ENCODE measurements at regions not wholly inside any gene's neighbourhood (a gene's known extent, or its start where the extent isn't known, plus 50 kb on each side); places are given as distances from the start of the nearest gene placed in this dataset.

DNA sequence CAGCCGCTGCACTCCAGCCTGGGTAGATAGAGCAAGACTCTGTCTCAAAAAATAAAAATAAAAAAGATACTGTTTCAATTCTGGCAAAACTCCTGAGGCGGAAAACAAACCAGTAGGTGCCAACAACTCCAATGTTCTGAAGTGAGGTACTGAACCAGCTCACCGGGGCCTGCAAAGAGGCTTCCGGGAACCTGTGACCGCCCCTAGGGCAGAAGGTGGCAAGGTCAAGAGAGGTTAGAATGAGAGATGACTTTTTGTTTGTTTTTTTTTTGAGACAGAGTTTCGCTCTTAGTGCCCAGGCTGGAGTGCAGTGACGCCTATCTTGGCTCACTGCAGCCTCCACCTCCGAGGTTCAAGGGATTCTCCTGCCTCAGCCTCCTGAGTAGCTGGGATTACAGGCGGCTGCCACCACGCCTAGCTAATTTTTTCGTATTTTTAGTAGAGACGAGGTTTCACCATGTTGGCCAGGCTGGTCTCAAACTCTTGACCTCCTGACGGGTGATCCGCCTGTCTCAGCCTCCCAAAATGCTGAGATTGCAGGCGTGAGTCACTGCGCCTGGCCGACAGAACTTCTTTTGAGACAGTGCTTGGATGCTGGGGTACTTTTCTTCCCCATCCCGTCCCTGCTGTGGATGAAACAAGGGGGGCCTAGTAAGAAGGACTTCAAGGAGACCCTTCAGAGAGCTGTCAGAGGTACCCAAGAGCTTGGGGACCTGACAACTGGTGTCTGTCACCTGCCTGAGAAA, 91.9 kb upstream of the SLC25A33 start:
- DNase-seq (ENCODE audit: low read depth) = no peak
- no peak overlapping the region for H3K4me3 ChIP-seq (ENCODE audit: low read depth, low read length)
- TF ChIP-seq, protein P1, sequence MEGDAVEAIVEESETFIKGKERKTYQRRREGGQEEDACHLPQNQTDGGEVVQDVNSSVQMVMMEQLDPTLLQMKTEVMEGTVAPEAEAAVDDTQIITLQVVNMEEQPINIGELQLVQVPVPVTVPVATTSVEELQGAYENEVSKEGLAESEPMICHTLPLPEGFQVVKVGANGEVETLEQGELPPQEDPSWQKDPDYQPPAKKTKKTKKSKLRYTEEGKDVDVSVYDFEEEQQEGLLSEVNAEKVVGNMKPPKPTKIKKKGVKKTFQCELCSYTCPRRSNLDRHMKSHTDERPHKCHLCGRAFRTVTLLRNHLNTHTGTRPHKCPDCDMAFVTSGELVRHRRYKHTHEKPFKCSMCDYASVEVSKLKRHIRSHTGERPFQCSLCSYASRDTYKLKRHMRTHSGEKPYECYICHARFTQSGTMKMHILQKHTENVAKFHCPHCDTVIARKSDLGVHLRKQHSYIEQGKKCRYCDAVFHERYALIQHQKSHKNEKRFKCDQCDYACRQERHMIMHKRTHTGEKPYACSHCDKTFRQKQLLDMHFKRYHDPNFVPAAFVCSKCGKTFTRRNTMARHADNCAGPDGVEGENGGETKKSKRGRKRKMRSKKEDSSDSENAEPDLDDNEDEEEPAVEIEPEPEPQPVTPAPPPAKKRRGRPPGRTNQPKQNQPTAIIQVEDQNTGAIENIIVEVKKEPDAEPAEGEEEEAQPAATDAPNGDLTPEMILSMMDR (IDR thresholded peaks at IDR 0.05; ENCODE audit: low read depth, low read length, missing control alignments) = no peak
- in situ Hi-C loops (cut with HindIII; ENCODE audit: low sequenced_read_pairs) = no loop called here

DNA sequence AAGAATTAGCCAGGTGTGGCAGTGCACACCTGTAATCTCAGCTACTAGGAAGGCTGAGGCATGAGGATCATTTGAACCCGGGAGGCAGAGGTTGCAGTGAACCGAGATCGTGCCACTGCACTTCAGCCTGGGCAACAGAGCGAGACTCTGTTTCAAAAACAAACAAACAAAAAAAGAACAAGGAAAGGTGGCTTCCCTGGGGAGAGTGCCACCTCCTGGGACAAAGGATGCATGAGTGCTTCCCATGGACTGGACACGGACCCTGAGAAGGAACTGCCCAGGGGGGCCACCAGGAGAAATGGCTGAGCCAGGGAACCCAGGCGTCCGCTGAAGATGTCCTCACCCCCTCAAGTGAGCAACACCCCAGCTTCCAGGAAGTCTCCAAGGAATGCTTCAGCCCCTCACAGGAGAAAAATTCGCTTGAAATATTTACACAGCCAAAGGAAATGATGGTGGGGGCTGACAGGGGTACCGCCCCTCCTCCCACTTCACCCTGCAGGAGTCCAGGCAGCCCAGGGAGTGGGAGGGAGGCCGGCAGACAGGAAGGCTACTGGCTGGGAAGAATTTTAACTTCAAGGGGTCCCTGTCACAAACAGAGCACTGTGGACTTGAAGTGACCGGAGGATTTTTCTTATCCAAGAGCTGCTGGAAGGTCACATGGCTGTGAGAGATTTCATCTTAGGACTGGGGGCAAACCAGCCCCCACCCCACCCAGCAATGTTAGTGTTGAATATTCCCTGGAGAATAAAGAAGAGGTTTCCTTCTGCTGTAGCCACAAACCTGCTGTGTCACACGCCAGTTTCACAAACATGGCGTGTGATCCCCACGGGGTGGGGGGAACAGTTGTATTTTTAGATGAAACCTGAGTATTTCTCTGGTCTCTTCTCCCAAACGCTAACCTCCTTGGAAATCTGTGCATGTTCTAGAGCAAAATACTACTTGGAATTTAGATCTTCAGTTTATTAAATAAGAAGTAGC, 90.8 kb upstream of the SLC25A33 start:
- TF ChIP-seq, protein P1 (IDR thresholded peaks at IDR 0.05; ENCODE audit: low read depth, low read length, missing control alignments) = peak; percentile 5
- in situ Hi-C loops (cut with HindIII; ENCODE audit: low sequenced_read_pairs) = no loop called here
- H3K4me3 ChIP-seq (ENCODE audit: low read depth, low read length) = no peak overlapping the region
- DNase-seq (ENCODE audit: low read depth) = no peak

DNA sequence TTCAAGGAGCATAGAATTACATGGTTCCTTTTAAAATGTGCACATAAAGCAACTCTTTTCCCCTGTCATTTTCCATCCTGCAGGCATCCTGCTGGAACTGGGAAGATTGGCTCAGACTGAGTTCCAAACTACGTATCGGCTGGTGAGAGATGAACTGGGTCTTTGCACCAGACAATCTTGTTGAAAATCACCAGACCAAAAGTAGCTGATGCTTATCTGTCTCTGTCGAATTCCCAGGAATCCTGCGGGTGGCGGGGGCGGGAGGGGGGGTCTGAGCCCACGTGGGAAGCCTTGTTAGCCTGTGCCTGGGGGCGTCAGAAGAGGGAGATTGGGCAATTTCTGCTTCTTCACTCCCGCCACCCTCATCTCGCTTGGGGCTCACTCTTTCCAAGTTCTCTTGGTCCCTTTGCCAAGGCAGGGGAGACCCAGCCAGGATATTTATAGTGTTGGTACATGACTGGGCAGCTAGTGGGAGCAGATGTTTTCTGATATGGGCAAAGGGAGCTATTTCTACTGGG, 90.1 kb upstream of the SLC25A33 start:
- TF ChIP-seq, protein P1 (IDR thresholded peaks at IDR 0.05; ENCODE audit: low read depth, low read length, missing control alignments) = no peak
- in situ Hi-C loops (cut with HindIII; ENCODE audit: low sequenced_read_pairs) = no loop called here
- no peak for DNase-seq (ENCODE audit: low read depth)
- H3K4me3 ChIP-seq (ENCODE audit: low read depth, low read length) = no peak overlapping the region

DNA sequence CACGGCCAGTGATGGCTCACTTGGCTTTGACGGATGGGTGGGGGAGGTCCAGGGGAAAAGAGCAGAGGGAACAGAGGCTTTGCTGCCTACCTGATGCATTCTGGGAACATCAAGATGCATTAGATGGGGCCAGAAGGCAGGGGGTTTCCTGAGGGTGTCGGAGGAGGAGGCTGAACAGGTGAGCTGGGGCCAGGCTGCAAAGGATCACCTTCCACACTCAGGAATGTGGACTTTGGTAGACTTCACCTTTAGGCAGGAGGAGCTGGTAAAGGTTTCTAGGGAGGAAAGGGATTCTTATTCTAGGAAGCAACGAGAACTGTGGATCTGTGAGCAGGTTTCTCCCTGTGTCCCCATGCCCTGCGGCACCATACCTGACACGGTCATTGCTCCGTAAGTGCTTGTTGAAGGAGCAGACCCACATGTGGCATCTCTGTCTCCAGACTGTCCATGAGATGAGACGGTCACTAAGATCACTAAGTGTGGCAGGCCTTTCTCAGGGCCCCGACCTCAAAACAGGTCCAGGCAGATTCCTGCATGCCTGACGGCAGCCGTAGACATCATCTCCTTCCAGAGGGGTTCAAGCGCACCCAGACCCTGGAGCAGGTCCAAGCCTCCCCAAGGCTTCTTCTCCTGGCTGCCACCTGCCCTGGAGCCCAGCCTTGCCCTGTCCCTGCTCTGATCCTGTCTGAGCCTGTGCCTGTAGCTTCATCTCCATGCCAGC, 89.1 kb upstream of the SLC25A33 start:
- in situ Hi-C loops (cut with HindIII; ENCODE audit: low sequenced_read_pairs) = no loop called here
- TF ChIP-seq, protein P1 (IDR thresholded peaks at IDR 0.05; ENCODE audit: low read depth, low read length, missing control alignments) = no peak
- DNase-seq (ENCODE audit: low read depth) = no peak
- H3K4me3 ChIP-seq (ENCODE audit: low read depth, low read length) = no peak overlapping the region

DNA sequence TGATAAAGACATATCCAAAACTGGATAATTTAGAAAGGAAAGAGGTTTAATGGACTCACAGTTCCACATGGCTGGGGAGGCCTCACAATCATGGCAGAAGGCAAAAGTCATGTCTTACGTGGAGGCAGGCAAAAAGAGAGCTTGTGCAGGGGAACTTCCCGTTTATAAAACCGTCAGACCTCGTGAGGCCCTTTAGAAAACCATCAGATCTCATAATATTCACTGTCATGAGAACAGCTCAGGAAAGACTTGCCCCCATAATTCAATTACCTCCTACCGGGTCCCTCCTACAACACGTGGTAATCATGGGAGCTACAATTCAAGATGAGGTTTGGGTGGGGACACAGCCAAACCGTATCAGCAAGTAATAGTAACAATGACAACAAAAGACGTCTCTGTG, 88.2 kb upstream of the SLC25A33 start:
- TF ChIP-seq, protein P1 (IDR thresholded peaks at IDR 0.05; ENCODE audit: low read depth, low read length, missing control alignments) = no peak
- in situ Hi-C loops (cut with HindIII; ENCODE audit: low sequenced_read_pairs) = no loop called here
- no peak overlapping the region for H3K4me3 ChIP-seq (ENCODE audit: low read depth, low read length)

More for the DNA sequence above, 88.2 kb upstream of the SLC25A33 start:
- no peak for DNase-seq (ENCODE audit: low read depth)
